Central memory CD8-positive, alpha-beta T cell (primary cell): ENCODE measurements at regions not wholly inside any gene's neighbourhood (a gene's known extent, or its start where the extent isn't known, plus 50 kb on each side); places are given as distances from the start of the nearest gene placed in this dataset.
"Not testable (repeated sequence)": the region's sequence is repeated elsewhere in the genome, so short reads cannot be mapped to it uniquely, and the experiment has no call there.

Experiments used
- ATAC-seq: fragments of 150-1000 bp; cut with Tn5 transposase; replicated peaks from 2 replicates; pipeline ENCODE4 v1.10.0; 2022; ENCODE audit warnings: mild to moderate bottlenecking, moderate FRiP score, moderate number of reproducible peaks; ENCODE audit not compliant: poor library complexity, severe bottlenecking; ENCODE audit errors: extremely low read depth
- DNase-seq, 2 donors: peaks; one replicate each; pipeline ENCODE4 v3.0.0; 2021; ENCODE audit warnings: low spot score in 2 of 2
- H3K27ac Mint-ChIP-seq: one replicate; pipeline ENCODE4 v1.8.0; 2022; ENCODE audit warnings: low read depth, mild to moderate bottlenecking, moderate library complexity, mixed read lengths
- H3K27me3 Mint-ChIP-seq: one replicate; pipeline ENCODE4 v1.8.0; 2022; ENCODE audit warnings: mixed read lengths
- H3K36me3 Mint-ChIP-seq: one replicate; pipeline ENCODE4 v1.8.0; 2022; ENCODE audit warnings: mild to moderate bottlenecking, moderate library complexity, mixed read lengths; ENCODE audit not compliant: insufficient read depth
- H3K4me1 Mint-ChIP-seq: one replicate; pipeline ENCODE4 v1.8.0; 2022; ENCODE audit warnings: mixed read lengths
- H3K4me3 Mint-ChIP-seq: one replicate; pipeline ENCODE4 v1.8.0; 2022; ENCODE audit warnings: mild to moderate bottlenecking, moderate library complexity, mixed read lengths
- H3K9me3 Mint-ChIP-seq: one replicate; pipeline ENCODE4 v1.8.0; 2022; ENCODE audit warnings: mixed read lengths

GRCh38 chr3:166500420-166500819, 663.2 kb upstream of the BCHE start:
- H3K27ac Mint-ChIP-seq, ATAC-seq, H3K4me1 Mint-ChIP-seq, H3K36me3 Mint-ChIP-seq, H3K27me3 Mint-ChIP-seq, DNase-seq, H3K4me3 Mint-ChIP-seq: not testable (repeated sequence)
- H3K9me3 Mint-ChIP-seq: peaks cover 61% of the 10 kb centered on the region

DNA sequence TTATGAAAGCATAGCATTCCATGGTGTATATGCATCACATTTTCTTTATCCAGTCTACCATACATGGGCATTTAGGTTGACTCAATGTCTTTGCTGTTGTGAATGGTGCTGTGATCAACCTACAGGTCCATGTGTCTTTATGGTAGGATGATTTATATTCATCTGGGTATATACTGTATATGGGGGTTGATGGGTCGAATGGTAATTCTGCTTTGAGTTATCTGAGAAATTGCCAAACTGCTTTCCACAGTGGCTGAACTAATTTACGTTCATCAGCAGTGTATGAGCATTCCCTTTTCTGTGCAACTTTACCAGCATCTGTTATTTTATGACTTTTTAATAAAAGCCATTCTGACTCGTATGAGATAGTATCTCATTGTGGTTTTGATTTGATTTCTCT, 662.4 kb upstream of the BCHE start:
- H3K9me3 Mint-ChIP-seq: peaks cover 53% of the 10 kb centered on the region
- H3K4me1 Mint-ChIP-seq: no peaks in the 10 kb centered on the region
- no peak overlapping the region for H3K4me3 Mint-ChIP-seq
- DNase-seq (no peak), ATAC-seq (no peak)
- no peak overlapping the region for H3K27ac Mint-ChIP-seq
- H3K36me3 Mint-ChIP-seq: peaks cover 1% of the 10 kb centered on the region
- no peaks in the 10 kb centered on the region for H3K27me3 Mint-ChIP-seq

DNA sequence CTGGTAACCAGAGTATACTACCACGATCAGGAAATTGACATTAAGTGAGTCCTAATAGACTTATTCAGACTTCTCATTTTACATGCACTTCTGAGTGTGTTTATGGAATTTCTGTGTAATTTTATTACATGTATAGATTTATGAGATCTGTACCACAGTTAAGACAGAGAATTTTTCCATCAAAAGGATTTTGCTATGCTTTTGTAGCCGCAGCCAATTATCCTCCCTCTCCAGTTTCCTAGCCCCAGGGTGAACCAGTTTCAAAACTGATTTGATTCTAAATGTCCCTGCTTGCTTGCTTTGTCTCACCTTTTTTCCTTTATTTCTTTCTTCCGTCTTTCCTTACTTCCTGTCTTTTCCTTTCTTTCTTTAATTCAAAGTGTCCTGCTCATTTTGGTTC, 661.2 kb upstream of the BCHE start:
- no peak overlapping the region for H3K4me3 Mint-ChIP-seq
- peaks cover 1% of the 10 kb centered on the region for H3K36me3 Mint-ChIP-seq
- peaks cover 46% of the 10 kb centered on the region for H3K9me3 Mint-ChIP-seq
- H3K27me3 Mint-ChIP-seq: no peaks in the 10 kb centered on the region
- DNase-seq: no peak
- no peak for ATAC-seq
- H3K4me1 Mint-ChIP-seq: no peaks in the 10 kb centered on the region
- H3K27ac Mint-ChIP-seq: no peak overlapping the region

GRCh38 chr3:166489826-166490225, 652.6 kb upstream of the BCHE start:
- no peak for ATAC-seq
- no peaks in the 10 kb centered on the region for H3K27me3 Mint-ChIP-seq
- DNase-seq: no peak
- no peak overlapping the region for H3K4me3 Mint-ChIP-seq
- peaks cover 12% of the 10 kb centered on the region for H3K9me3 Mint-ChIP-seq
- H3K27ac Mint-ChIP-seq: no peak overlapping the region
- H3K4me1 Mint-ChIP-seq: no peaks in the 10 kb centered on the region
- H3K36me3 Mint-ChIP-seq: no peaks in the 10 kb centered on the region

DNA sequence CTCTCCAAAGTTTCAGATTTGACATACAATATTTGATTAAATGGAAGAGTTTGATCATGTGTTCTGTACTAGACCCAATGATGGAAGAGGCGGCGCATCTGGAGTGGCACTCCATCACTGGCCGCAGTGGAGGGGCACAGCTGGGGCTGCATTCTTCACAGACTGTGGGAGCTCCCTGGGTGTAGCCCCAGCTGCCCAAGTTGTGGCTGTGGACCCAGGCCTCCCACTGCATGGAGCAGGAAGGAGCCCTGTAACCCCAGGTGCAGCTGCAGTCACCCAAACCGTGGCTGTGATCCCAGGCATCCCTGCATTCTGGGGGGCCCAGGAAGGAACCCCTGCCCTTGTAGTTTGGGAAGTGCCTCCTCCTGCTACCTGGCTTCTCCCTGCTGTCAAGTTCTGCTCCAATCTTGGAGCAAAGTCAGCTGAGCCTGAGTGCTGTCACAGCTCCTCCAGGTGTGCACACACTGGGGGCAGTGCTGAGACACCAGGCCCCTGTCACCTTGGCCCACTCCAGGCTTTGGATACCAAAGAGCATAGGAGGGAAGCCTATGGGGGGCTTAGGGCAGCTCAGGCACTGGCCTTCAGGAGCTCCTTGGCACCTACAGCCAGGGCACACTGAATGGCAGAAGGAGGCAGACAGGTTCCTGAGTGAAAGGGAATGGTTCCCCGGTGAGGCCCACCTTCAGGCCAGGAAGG, 651.9 kb upstream of the BCHE start:
- ATAC-seq (no peak), DNase-seq (no peak)
- no peaks in the 10 kb centered on the region for H3K36me3 Mint-ChIP-seq
- no peak overlapping the region for H3K4me3 Mint-ChIP-seq
- H3K4me1 Mint-ChIP-seq: no peaks in the 10 kb centered on the region
- H3K27me3 Mint-ChIP-seq: no peaks in the 10 kb centered on the region
- H3K27ac Mint-ChIP-seq: no peak overlapping the region
- H3K9me3 Mint-ChIP-seq: peaks cover 15% of the 10 kb centered on the region

DNA sequence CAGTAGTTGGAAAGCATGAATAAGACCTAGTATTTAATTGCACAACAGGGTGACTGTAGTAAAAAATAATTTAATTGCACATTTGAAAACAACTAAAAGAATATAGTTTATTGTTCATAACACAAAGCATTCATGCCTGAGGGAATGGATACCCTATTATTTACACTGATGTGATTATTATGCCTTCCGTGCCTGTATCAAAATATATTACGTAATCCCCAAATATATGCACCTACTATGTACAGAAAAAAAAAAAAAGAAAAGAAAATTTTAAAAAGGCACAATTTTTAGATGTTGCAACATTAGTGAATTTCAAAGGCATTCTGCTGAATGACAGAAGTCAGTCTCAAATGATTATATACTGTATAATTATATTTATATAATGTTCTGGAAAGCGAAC, 647.2 kb upstream of the BCHE start:
- Mint-ChIP-seq H3K27ac (no peak overlapping the region), H3K27me3 (no peaks in the 10 kb centered on the region), H3K9me3 (peaks cover 27% of the 10 kb centered on the region), H3K36me3 (peaks cover 1% of the 10 kb centered on the region), H3K4me3 (no peak overlapping the region), H3K4me1 (no peaks in the 10 kb centered on the region)
- DNase-seq: no peak
- ATAC-seq: no peak

DNA sequence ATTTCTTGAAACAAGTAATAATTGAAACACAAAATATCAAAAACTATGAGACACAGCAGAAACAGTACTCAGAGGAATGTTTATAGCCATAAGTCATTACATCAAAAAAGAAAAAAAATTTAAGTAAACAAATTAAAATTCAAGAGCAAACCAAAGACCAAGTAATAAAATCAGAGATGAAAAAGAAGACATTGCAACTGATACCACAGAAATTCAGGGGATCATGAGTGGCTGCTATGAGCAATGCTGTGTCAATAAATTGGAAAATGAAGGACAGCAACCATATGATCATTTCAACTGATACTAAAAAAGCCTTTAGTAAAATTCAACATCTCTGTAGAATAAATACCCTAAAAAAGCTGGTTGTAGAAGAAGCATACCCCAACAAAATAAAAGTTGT, 644.1 kb upstream of the BCHE start:
- Mint-ChIP-seq H3K27ac (no peak overlapping the region), H3K4me1 (no peaks in the 10 kb centered on the region), H3K27me3 (no peaks in the 10 kb centered on the region), H3K36me3 (peaks cover 1% of the 10 kb centered on the region), H3K9me3 (peaks cover 45% of the 10 kb centered on the region), H3K4me3 (no peak overlapping the region)
- ATAC-seq (no peak), DNase-seq (no peak)

- no peaks in the 10 kb centered on the region for H3K4me1 Mint-ChIP-seq
- no peak overlapping the region for H3K27ac Mint-ChIP-seq
- no peak overlapping the region for H3K4me3 Mint-ChIP-seq
- peaks cover 1% of the 10 kb centered on the region for H3K36me3 Mint-ChIP-seq
- H3K9me3 Mint-ChIP-seq: peaks cover 35% of the 10 kb centered on the region
- no peak for ATAC-seq
- no peak for DNase-seq
- H3K27me3 Mint-ChIP-seq: no peaks in the 10 kb centered on the region
Observed at GRCh38 chr3:166478356-166478755, 641.1 kb upstream of the BCHE start.

- no peaks in the 10 kb centered on the region for H3K4me1 Mint-ChIP-seq
- H3K4me3 Mint-ChIP-seq: no peak overlapping the region
- no peak overlapping the region for H3K27ac Mint-ChIP-seq
- no peaks in the 10 kb centered on the region for H3K27me3 Mint-ChIP-seq
- H3K9me3 Mint-ChIP-seq: peaks cover 15% of the 10 kb centered on the region
- no peak for DNase-seq
- no peak for ATAC-seq
- H3K36me3 Mint-ChIP-seq: no peaks in the 10 kb centered on the region
Observed at GRCh38 chr3:166473501-166473900, 636.3 kb upstream of the BCHE start.

DNA sequence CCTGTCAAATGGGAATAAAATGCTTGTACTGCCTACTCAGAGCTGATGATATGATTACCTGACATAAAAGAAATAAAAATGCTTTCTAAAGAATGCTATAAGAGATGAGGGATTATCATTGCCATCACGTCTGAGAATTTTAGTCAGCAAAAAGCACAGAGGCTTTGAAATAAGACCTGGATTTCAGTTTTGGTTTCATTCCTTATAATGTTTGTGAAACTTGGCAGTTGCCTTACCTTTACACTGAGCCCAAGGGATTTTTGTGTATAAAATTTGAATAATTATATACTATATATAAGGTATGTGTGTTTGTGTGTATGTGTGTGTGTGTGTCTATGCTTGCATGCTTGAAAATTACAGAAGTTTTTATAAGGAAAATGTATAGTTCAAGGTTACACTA, 634.8 kb upstream of the BCHE start:
- Mint-ChIP-seq H3K27me3 (no peaks in the 10 kb centered on the region), H3K36me3 (no peaks in the 10 kb centered on the region), H3K27ac (no peak overlapping the region), H3K4me1 (no peaks in the 10 kb centered on the region), H3K4me3 (no peak overlapping the region), H3K9me3 (peaks cover 6% of the 10 kb centered on the region)
- no peak for ATAC-seq
- DNase-seq: no peak

GRCh38 chr3:166471074-166471767, 634.0 kb upstream of the BCHE start:
- ATAC-seq (no peak), DNase-seq (no peak)
- Mint-ChIP-seq H3K27ac (no peak overlapping the region), H3K9me3 (peaks cover 6% of the 10 kb centered on the region), H3K36me3 (no peaks in the 10 kb centered on the region), H3K4me1 (no peaks in the 10 kb centered on the region), H3K27me3 (no peaks in the 10 kb centered on the region), H3K4me3 (no peak overlapping the region)

GRCh38 chr3:166462891-166463470, 625.8 kb upstream of the BCHE start:
- DNase-seq (no peak), ATAC-seq (no peak)
- Mint-ChIP-seq H3K36me3 (no peaks in the 10 kb centered on the region), H3K27ac (no peak overlapping the region), H3K9me3 (peaks cover 15% of the 10 kb centered on the region), H3K27me3 (no peaks in the 10 kb centered on the region), H3K4me3 (no peak overlapping the region), H3K4me1 (no peaks in the 10 kb centered on the region)

GRCh38 chr3:166461626-166462025, 624.4 kb upstream of the BCHE start:
- no peak for ATAC-seq
- H3K27ac Mint-ChIP-seq: no peak overlapping the region
- no peaks in the 10 kb centered on the region for H3K27me3 Mint-ChIP-seq
- H3K4me1 Mint-ChIP-seq: no peaks in the 10 kb centered on the region
- H3K9me3 Mint-ChIP-seq: peaks cover 25% of the 10 kb centered on the region
- DNase-seq: no peak
- no peaks in the 10 kb centered on the region for H3K36me3 Mint-ChIP-seq
- no peak overlapping the region for H3K4me3 Mint-ChIP-seq
